G401 (cell line): ENCODE measurements at regions not wholly inside any gene's neighbourhood (a gene's known extent, or its start where the extent isn't known, plus 50 kb on each side); places are given as distances from the start of the nearest gene placed in this dataset.
"Not testable (repeated sequence)": the region's sequence is repeated elsewhere in the genome, so short reads cannot be mapped to it uniquely, and the experiment has no call there.

Experiments
- DNase-seq: peaks from one replicate; pipeline ENCODE4 v3.0.0-alpha.2; 2015; ENCODE audit warnings: low spot score
- in situ Hi-C: cut with HindIII; loops from 2 replicates; pipeline ENCODE4 v1.10.0; 2016; ENCODE audit warnings: low sequenced_read_pairs, mixed read lengths

GRCh38 chr4:159946983-159947615 is 844.2 kb downstream of the RAPGEF2 start:
- in situ Hi-C loops = no loop called here
- DNase-seq = peak; percentile 87

GRCh38 chr4:159950707-159951106 is 847.8 kb downstream of the RAPGEF2 start:
- no peak for DNase-seq
- in situ Hi-C loops = no loop called here

- in situ Hi-C loops = no loop called here
- DNase-seq = no peak
Observed at GRCh38 chr4:159966746-159967145, 863.9 kb downstream of the RAPGEF2 start.

- DNase-seq, in situ Hi-C loops: not testable (repeated sequence)
Observed at GRCh38 chr4:159976871-159977482, 874.1 kb downstream of the RAPGEF2 start.

GRCh38 chr4:159977907-159978617 is 875.2 kb downstream of the RAPGEF2 start:
- in situ Hi-C loops = no loop called here
- no peak for DNase-seq

- no peak for DNase-seq
- in situ Hi-C loops = no loop called here
Observed at GRCh38 chr4:159979351-159979750, 876.5 kb downstream of the RAPGEF2 start.

GRCh38 chr4:159979953-159980352 is 877.1 kb downstream of the RAPGEF2 start:
- in situ Hi-C loops = no loop called here
- peak; percentile 4 for DNase-seq

GRCh38 chr4:159980826-159981468 is 878.1 kb downstream of the RAPGEF2 start:
- no peak for DNase-seq
- in situ Hi-C loops = no loop called here

GRCh38 chr4:159981469-159981856 is 878.6 kb downstream of the RAPGEF2 start:
- in situ Hi-C loops = no loop called here
- no peak for DNase-seq

- in situ Hi-C loops = no loop called here
- no peak for DNase-seq
Observed at GRCh38 chr4:159983082-159983481, 880.2 kb downstream of the RAPGEF2 start.

GRCh38 chr4:160009656-160010493 is 907.0 kb downstream of the RAPGEF2 start:
- in situ Hi-C loops = no loop called here
- no peak for DNase-seq

- in situ Hi-C loops = no loop called here
- no peak for DNase-seq
Observed at GRCh38 chr4:160019936-160020335, 917.1 kb downstream of the RAPGEF2 start.

GRCh38 chr4:160020804-160021203 is 917.9 kb downstream of the RAPGEF2 start:
- DNase-seq = no peak
- in situ Hi-C loops = no loop called here

- no peak for DNase-seq
- in situ Hi-C loops = no loop called here
Observed at GRCh38 chr4:160021870-160022269, 919.0 kb downstream of the RAPGEF2 start.

GRCh38 chr4:160026721-160027120 is 923.8 kb downstream of the RAPGEF2 start:
- in situ Hi-C loops = no loop called here
- DNase-seq = no peak

GRCh38 chr4:160034501-160034900 is 931.6 kb downstream of the RAPGEF2 start:
- in situ Hi-C loops = no loop called here
- no peak for DNase-seq

GRCh38 chr4:160038615-160039014 is 935.7 kb downstream of the RAPGEF2 start:
- DNase-seq = no peak
- in situ Hi-C loops = no loop called here

GRCh38 chr4:160044693-160045092 is 941.8 kb downstream of the RAPGEF2 start:
- in situ Hi-C loops = no loop called here
- no peak for DNase-seq

- in situ Hi-C loops = no loop called here
- no peak for DNase-seq
Observed at GRCh38 chr4:160082432-160083207, 979.7 kb downstream of the RAPGEF2 start.
